ENCODE measurements at regions not wholly inside any gene's neighbourhood (a gene's known extent, or its start where the extent isn't known, plus 50 kb on each side); places are given as distances from the start of the nearest gene placed in this dataset.
"Not testable (repeated sequence)": the region's sequence is repeated elsewhere in the genome, so short reads cannot be mapped to it uniquely, and the experiment has no call there.

GRCh38 chr1:194026422-194026821 lies 840.0 kb upstream of the B3GALT2 start:
- no peak for DNase-seq
- Mint-ChIP-seq H3K9me3 (peaks cover 3% of the 10 kb centered on the region), H3K4me3 (no peak overlapping the region), H3K36me3 (ENCODE audit: low read depth) (no peaks in the 10 kb centered on the region), H3K27me3 (ENCODE audit: low read depth, poor library complexity) (peaks cover 5% of the 10 kb centered on the region), H3K27ac (no peak overlapping the region), H3K4me1 (no peaks in the 10 kb centered on the region)
- TF ChIP-seq, protein P1, sequence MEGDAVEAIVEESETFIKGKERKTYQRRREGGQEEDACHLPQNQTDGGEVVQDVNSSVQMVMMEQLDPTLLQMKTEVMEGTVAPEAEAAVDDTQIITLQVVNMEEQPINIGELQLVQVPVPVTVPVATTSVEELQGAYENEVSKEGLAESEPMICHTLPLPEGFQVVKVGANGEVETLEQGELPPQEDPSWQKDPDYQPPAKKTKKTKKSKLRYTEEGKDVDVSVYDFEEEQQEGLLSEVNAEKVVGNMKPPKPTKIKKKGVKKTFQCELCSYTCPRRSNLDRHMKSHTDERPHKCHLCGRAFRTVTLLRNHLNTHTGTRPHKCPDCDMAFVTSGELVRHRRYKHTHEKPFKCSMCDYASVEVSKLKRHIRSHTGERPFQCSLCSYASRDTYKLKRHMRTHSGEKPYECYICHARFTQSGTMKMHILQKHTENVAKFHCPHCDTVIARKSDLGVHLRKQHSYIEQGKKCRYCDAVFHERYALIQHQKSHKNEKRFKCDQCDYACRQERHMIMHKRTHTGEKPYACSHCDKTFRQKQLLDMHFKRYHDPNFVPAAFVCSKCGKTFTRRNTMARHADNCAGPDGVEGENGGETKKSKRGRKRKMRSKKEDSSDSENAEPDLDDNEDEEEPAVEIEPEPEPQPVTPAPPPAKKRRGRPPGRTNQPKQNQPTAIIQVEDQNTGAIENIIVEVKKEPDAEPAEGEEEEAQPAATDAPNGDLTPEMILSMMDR (IDR thresholded peaks at IDR 0.05), result no peak

- TF ChIP-seq, protein P1 (IDR thresholded peaks at IDR 0.05), result no peak
- peaks cover 6% of the 10 kb centered on the region for H3K9me3 Mint-ChIP-seq
- no peak for DNase-seq
- no peaks in the 10 kb centered on the region for H3K36me3 Mint-ChIP-seq (ENCODE audit: low read depth)
- H3K4me3 Mint-ChIP-seq, result no peak overlapping the region
- H3K27me3 Mint-ChIP-seq (ENCODE audit: low read depth, poor library complexity), result peaks cover 4% of the 10 kb centered on the region
- H3K27ac Mint-ChIP-seq, result no peak overlapping the region
- no peaks in the 10 kb centered on the region for H3K4me1 Mint-ChIP-seq
These were observed 838.2 kb upstream of the B3GALT2 start for GRCh38 chr1:194024659-194025058.

DNA sequence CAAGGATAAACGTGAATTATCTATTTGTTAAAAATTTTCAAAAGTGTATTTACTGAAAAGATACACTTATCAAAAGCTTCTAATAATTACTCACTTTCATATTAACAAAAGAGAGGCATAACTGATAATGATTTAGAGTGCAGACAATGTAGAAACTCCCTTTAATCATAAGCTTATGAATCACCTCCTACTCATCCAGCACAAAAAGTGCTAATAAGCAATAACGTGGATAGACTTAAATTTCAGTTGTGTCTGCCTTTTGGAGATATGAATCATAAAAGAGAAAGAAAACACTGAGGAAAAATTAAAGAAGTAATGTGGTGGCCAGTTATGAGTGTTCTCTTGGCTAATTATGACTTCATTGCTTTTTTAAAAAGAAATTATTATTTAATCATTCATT lies 827.6 kb upstream of the B3GALT2 start:
- Mint-ChIP-seq H3K36me3 (ENCODE audit: low read depth) (no peaks in the 10 kb centered on the region), H3K27me3 (ENCODE audit: low read depth, poor library complexity) (no peaks in the 10 kb centered on the region), H3K4me3 (no peak overlapping the region), H3K27ac (no peak overlapping the region), H3K9me3 (peaks cover 9% of the 10 kb centered on the region), H3K4me1 (no peaks in the 10 kb centered on the region)
- TF ChIP-seq, protein P1 (IDR thresholded peaks at IDR 0.05), result no peak
- no peak for DNase-seq

- Mint-ChIP-seq H3K9me3 (peaks cover 9% of the 10 kb centered on the region), H3K27me3 (ENCODE audit: low read depth, poor library complexity) (no peaks in the 10 kb centered on the region), H3K27ac (no peak overlapping the region), H3K4me1 (no peaks in the 10 kb centered on the region), H3K36me3 (ENCODE audit: low read depth) (no peaks in the 10 kb centered on the region), H3K4me3 (no peak overlapping the region)
- TF ChIP-seq, protein P1 (IDR thresholded peaks at IDR 0.05), result no peak
- DNase-seq, result no peak
These were observed 827.1 kb upstream of the B3GALT2 start for GRCh38 chr1:194013561-194013960.

GRCh38 chr1:194004146-194004545 lies 817.7 kb upstream of the B3GALT2 start:
- no peak overlapping the region for H3K4me3 Mint-ChIP-seq
- H3K9me3 Mint-ChIP-seq, result peaks cover 6% of the 10 kb centered on the region
- no peaks in the 10 kb centered on the region for H3K4me1 Mint-ChIP-seq
- TF ChIP-seq, protein P1 (IDR thresholded peaks at IDR 0.05), result no peak
- DNase-seq, result no peak
- H3K27ac Mint-ChIP-seq, result no peak overlapping the region
- no peaks in the 10 kb centered on the region for H3K27me3 Mint-ChIP-seq (ENCODE audit: low read depth, poor library complexity)
- H3K36me3 Mint-ChIP-seq (ENCODE audit: low read depth), result no peaks in the 10 kb centered on the region

GRCh38 chr1:194001726-194002350 lies 815.4 kb upstream of the B3GALT2 start:
- DNase-seq; H3K4me1 Mint-ChIP-seq; H3K27ac Mint-ChIP-seq; H3K9me3 Mint-ChIP-seq; H3K4me3 Mint-ChIP-seq; H3K27me3 Mint-ChIP-seq (ENCODE audit: low read depth, poor library complexity); H3K36me3 Mint-ChIP-seq (ENCODE audit: low read depth): not testable (repeated sequence)
